ENCODE measurements at regions not wholly inside any gene's neighbourhood (a gene's known extent, or its start where the extent isn't known, plus 50 kb on each side); places are given as distances from the start of the nearest gene placed in this dataset.

- TF ChIP-seq POLR2AphosphoS5 (IDR thresholded peaks at IDR 0.05; ENCODE audit: low read depth, low read length) (no peak), TAF1 (IDR thresholded peaks at IDR 0.05; ENCODE audit: borderline replicate concordance, insufficient read depth, low read length) (no peak), REST (IDR thresholded peaks at IDR 0.05; ENCODE audit: insufficient read depth in 1 of 2, low read depth in 2 of 2, low read length in 2 of 2) (no peak), SIN3A (IDR thresholded peaks at IDR 0.05; ENCODE audit: borderline replicate concordance, insufficient read depth, low read length) (no peak)
These were observed 144.1 kb downstream of the CNTN3 start for GRCh38 chr3:74470313-74470712.

All from PFSK-1 (cell line).